Vagina (tissue), 2 donors: ENCODE measurements at regions not wholly inside any gene's neighbourhood (a gene's known extent, or its start where the extent isn't known, plus 50 kb on each side); places are given as distances from the start of the nearest gene placed in this dataset.

Experiments
- DNase-seq, 2 donors: peaks; one replicate each; pipeline ENCODE4 v3.0.0-alpha.2; 2017; ENCODE audit errors: extremely low spot score in 2 of 2
- H3K27ac ChIP-seq: fragments of 200-600 bp; sonication (generic); one replicate; pipeline ENCODE4 v1.5.1; 2019
- H3K27me3 ChIP-seq: fragments of 200-600 bp; sonication (generic); one replicate; pipeline ENCODE4 v1.5.1; 2019
- H3K36me3 ChIP-seq, 2 donors: fragments of 200-600 bp; sonication (generic); one replicate each; pipeline ENCODE4 v1.5.1; 2017 to 2019
- H3K4me1 ChIP-seq: fragments of 200-600 bp; sonication (generic); one replicate; pipeline ENCODE4 v1.5.1; 2019
- H3K4me3 ChIP-seq, 2 donors: fragments of 200-600 bp; sonication (generic); 1 replicate in 1 of 2; 2 replicates in 1 of 2; pipeline ENCODE4 v1.5.1; 2016 to 2019
- H3K9me3 ChIP-seq: fragments of 200-600 bp; sonication (generic); one replicate; pipeline ENCODE4 v1.5.1; 2019
- POLR2A ChIP-seq, 2 donors: fragments of 450-650 bp; IDR thresholded peaks; one replicate each; pipeline ENCODE4 v1.6.1; 2017; ENCODE audit warnings: antibody characterized with exemption in 2 of 2, mild to moderate bottlenecking in 2 of 2, moderate library complexity in 2 of 2
- POLR2AphosphoS5 ChIP-seq, 2 donors: sonication (generic); formaldehyde crosslinking; IDR thresholded peaks; one replicate each; pipeline ENCODE4 v1.9.0; 2017; ENCODE audit warnings: antibody characterized with exemption in 2 of 2, mild to moderate bottlenecking in 2 of 2, low read depth in 1 of 2; ENCODE audit not compliant: insufficient read depth in 1 of 2
- intact Hi-C: fragments of 100-400 bp; cut with DNase I; formaldehyde crosslinking; loops from one replicate; pipeline ENCODE4 v1.15.1; 2023
- TF ChIP-seq, protein P1 (sequence below), 3 experiments: fragments of 450-650 bp in 2 of 3; fragments of 200-600 bp in 1 of 3; sonication (generic) in 1 of 3; IDR thresholded peaks; one replicate each; pipeline ENCODE4 v1.5.1; 2017 to 2019; ENCODE audit warnings: antibody characterized with exemption in 3 of 3, mild to moderate bottlenecking in 2 of 3, moderate library complexity in 2 of 3

DNA sequence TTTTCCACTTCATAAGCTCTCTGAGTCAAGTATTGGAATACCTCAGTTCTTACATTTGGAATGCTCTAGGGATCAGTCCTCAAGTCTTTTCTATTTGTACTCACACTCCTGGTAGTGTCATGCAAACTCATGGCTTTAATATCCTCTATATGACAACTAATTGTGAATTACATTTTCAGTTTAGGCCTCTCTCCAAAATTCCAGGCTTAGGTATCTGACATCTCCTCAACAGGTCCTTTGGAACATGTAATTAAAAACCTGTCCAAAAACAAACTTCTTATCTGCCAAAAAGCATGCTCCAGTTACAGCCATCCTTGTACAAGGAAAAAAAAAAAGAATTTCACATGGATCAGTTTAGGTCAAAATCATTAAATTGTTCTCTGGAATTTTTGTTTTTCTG is 1336.2 kb upstream of the NRXN1 start:
- intact Hi-C loops: no loop called here

DNA sequence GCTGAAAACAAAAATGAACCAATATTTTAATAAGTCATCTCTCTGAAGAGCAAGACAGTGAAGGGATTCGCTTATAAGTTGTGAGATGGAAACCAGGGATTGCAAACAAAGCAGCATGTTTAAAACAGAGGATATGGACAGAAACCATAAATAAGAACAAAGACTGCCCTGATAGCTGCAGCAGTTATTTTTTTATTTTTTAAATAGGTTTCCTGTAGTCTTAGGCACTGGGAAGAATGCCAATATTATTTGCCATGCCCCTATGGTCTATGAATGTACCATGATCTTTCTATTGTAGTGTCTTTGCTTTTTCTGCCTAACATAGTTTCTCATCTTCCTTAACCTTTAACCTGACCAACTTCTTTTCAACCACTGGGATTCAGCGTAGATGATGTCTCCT is 1334.0 kb upstream of the NRXN1 start:
- TF ChIP-seq, protein P1, sequence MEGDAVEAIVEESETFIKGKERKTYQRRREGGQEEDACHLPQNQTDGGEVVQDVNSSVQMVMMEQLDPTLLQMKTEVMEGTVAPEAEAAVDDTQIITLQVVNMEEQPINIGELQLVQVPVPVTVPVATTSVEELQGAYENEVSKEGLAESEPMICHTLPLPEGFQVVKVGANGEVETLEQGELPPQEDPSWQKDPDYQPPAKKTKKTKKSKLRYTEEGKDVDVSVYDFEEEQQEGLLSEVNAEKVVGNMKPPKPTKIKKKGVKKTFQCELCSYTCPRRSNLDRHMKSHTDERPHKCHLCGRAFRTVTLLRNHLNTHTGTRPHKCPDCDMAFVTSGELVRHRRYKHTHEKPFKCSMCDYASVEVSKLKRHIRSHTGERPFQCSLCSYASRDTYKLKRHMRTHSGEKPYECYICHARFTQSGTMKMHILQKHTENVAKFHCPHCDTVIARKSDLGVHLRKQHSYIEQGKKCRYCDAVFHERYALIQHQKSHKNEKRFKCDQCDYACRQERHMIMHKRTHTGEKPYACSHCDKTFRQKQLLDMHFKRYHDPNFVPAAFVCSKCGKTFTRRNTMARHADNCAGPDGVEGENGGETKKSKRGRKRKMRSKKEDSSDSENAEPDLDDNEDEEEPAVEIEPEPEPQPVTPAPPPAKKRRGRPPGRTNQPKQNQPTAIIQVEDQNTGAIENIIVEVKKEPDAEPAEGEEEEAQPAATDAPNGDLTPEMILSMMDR (IDR thresholded peaks at IDR 0.05): no peak
- TF ChIP-seq POLR2AphosphoS5 (IDR thresholded peaks at IDR 0.05; ENCODE audit: insufficient read depth in 1 of 2, low read depth in 1 of 2): no peak
- TF ChIP-seq POLR2A (IDR thresholded peaks at IDR 0.05): no peak
- Histone ChIP-seq H3K27ac (no peak overlapping the region), H3K4me1 (no peaks in the 10 kb centered on the region), H3K4me3 (no peak overlapping the region), H3K36me3 (no peaks in the 10 kb centered on the region), H3K9me3 (no peaks in the 10 kb centered on the region), H3K27me3 (no peaks in the 10 kb centered on the region)
- no peak for DNase-seq
- intact Hi-C loops: no loop called here

More for the DNA sequence above, 1336.2 kb upstream of the NRXN1 start:
- TF ChIP-seq POLR2A (IDR thresholded peaks at IDR 0.05) (no peak), POLR2AphosphoS5 (IDR thresholded peaks at IDR 0.05; ENCODE audit: insufficient read depth in 1 of 2, low read depth in 1 of 2) (no peak)
- TF ChIP-seq, protein P1 (IDR thresholded peaks at IDR 0.05): no peak
- Histone ChIP-seq H3K27ac (no peak overlapping the region), H3K36me3 (no peaks in the 10 kb centered on the region), H3K4me1 (no peaks in the 10 kb centered on the region), H3K4me3 (no peak overlapping the region), H3K27me3 (no peaks in the 10 kb centered on the region), H3K9me3 (no peaks in the 10 kb centered on the region)
- no peak for DNase-seq

DNA sequence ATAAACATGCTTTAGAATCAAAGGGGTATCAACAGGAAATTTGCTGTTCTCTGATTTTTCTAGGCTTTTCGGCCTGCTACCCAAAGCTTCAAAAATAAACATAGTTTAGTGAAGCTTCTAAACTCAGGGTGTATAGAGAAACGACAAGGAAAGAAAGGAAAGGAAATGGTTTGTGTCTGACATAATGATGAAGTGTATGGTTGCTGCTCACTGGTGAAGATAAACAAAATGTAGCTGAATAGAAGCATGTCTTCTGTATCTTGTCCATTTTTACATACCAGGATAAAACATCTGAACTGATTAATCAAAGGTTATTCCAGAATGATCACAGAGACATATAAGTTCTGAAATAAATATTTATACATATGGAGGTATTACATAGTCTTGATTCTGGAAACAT is 1324.6 kb upstream of the NRXN1 start:
- TF ChIP-seq POLR2AphosphoS5 (IDR thresholded peaks at IDR 0.05; ENCODE audit: insufficient read depth in 1 of 2, low read depth in 1 of 2) (no peak), POLR2A (IDR thresholded peaks at IDR 0.05) (no peak)
- TF ChIP-seq, protein P1 (IDR thresholded peaks at IDR 0.05): no peak
- Histone ChIP-seq H3K36me3 (no peaks in the 10 kb centered on the region), H3K9me3 (no peaks in the 10 kb centered on the region), H3K27me3 (no peaks in the 10 kb centered on the region), H3K4me3 (no peak overlapping the region), H3K27ac (no peak overlapping the region), H3K4me1 (no peaks in the 10 kb centered on the region)
- DNase-seq: no peak
- intact Hi-C loops: no loop called here

DNA sequence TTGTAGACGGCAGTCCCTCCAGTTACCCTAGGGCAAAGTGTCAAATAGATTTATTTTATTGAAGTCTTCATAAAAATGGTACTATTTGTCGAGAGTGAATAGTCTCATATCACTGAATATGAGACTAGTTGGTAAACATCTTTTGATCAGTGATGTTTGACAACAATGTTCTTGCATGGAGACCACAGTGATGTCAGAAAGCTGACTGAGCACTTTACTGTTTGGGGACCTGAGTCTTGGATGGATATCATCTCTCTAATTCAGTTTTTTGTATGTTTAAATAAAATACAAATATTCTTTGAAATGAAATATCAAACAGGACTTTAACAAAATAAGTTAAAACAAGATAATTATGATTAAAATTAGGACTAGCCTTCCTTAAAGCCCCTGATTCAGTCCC is 1315.4 kb upstream of the NRXN1 start:
- Histone ChIP-seq H3K27me3 (no peaks in the 10 kb centered on the region), H3K36me3 (no peaks in the 10 kb centered on the region), H3K4me1 (no peaks in the 10 kb centered on the region), H3K9me3 (no peaks in the 10 kb centered on the region), H3K4me3 (no peak overlapping the region), H3K27ac (no peak overlapping the region)
- no peak for DNase-seq
- intact Hi-C loops: no loop called here
- no peak for TF ChIP-seq POLR2AphosphoS5 (IDR thresholded peaks at IDR 0.05; ENCODE audit: insufficient read depth in 1 of 2, low read depth in 1 of 2)
- TF ChIP-seq POLR2A (IDR thresholded peaks at IDR 0.05): no peak
- TF ChIP-seq, protein P1 (IDR thresholded peaks at IDR 0.05): no peak

DNA sequence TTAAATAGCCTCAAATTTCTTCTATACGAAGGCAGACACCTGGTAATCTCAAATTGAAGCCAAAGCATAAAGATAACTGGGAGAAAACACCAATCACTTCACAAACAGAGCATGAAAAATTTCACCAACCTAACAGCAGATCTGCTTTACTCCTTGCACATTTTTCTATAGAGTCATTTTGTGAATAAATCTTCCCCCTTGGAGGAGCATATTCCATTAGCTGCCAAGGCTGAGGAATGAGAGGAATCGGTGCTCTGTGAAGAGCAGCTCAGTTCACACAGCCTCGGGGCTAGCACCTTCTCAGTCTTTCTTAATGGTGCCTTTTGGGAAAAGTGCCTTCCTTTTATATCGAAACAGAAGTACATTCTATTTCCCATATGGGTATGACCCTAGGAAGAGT is 1313.7 kb upstream of the NRXN1 start:
- Histone ChIP-seq H3K9me3 (no peaks in the 10 kb centered on the region), H3K4me1 (no peaks in the 10 kb centered on the region), H3K4me3 (no peak overlapping the region), H3K27ac (no peak overlapping the region), H3K36me3 (no peaks in the 10 kb centered on the region), H3K27me3 (no peaks in the 10 kb centered on the region)
- intact Hi-C loops: no loop called here
- TF ChIP-seq POLR2AphosphoS5 (IDR thresholded peaks at IDR 0.05; ENCODE audit: insufficient read depth in 1 of 2, low read depth in 1 of 2) (no peak), POLR2A (IDR thresholded peaks at IDR 0.05) (no peak)
- TF ChIP-seq, protein P1 (IDR thresholded peaks at IDR 0.05): no peak
- no peak for DNase-seq
